Adrenal gland (tissue), 9 donors: ENCODE measurements at regions not wholly inside any gene's neighbourhood (a gene's known extent, or its start where the extent isn't known, plus 50 kb on each side); places are given as distances from the start of the nearest gene placed in this dataset.

Source experiments
- DNase-seq, 7 donors: peaks; one replicate each; pipeline ENCODE4 v3.0.0-alpha.2; 2019 to 2020
- H3K27ac ChIP-seq, 5 donors: fragments of 200-600 bp; sonication (generic) in 4 of 5; 1 replicate in 3 of 5; 2 replicates in 2 of 5; pipeline versions ENCODE4 v1.5.1 to v1.8.0; 2016 to 2020; ENCODE audit warnings: mild to moderate bottlenecking in 1 of 5
- H3K27me3 ChIP-seq: fragments of 200-600 bp; 2 replicates; pipeline ENCODE4 v1.8.0; 2021
- H3K36me3 ChIP-seq, 2 donors: fragments of 200-600 bp; replicated peaks in 1 of 2; 1 replicate in 1 of 2; 2 replicates in 1 of 2; pipeline versions ENCODE4 v1.5.1 to v1.8.0; 2018 to 2022
- H3K4me1 ChIP-seq, 2 donors: fragments of 200-600 bp; replicated peaks in 1 of 2; 1 replicate in 1 of 2; 2 replicates in 1 of 2; pipeline versions ENCODE4 v1.5.1 to v1.8.0; 2018 to 2021
- H3K4me3 ChIP-seq, 4 donors: fragments of 200-600 bp; sonication (generic) in 3 of 4; one replicate each; pipeline ENCODE4 v1.5.1; 2016 to 2018
- H3K9me3 ChIP-seq, 3 donors: fragments of 200-600 bp; sonication (generic) in 1 of 3; replicated peaks in 1 of 3; 1 replicate in 2 of 3; 2 replicates in 1 of 3; pipeline versions ENCODE4 v1.5.1 to v1.8.0; 2016 to 2021
- CTCF ChIP-seq, 6 experiments: fragments of 450-650 bp in 4 of 6; fragments of 200-600 bp in 2 of 6; sonication (generic) in 1 of 6; IDR thresholded peaks; 1 replicate in 5 of 6; 2 replicates in 1 of 6; pipeline versions ENCODE4 v1.5.1 to v1.8.0; 2016 to 2021; ENCODE audit warnings: antibody characterized with exemption in 6 of 6, mild to moderate bottlenecking in 2 of 6, moderate library complexity in 1 of 6
- POLR2A ChIP-seq, 2 donors: fragments of 450-650 bp; IDR thresholded peaks; one replicate each; pipeline ENCODE4 v1.6.1; 2017; ENCODE audit warnings: antibody characterized with exemption in 2 of 2, mild to moderate bottlenecking in 2 of 2, moderate library complexity in 1 of 2
- WGBS, 4 donors: extraction: QIAGEN DNeasy Blood & Tissue Kit in 2 of 4; methylation state at CpG; one replicate each; pipeline versions ENCODE4 v1.1.5 to v1.1.7; 2013 to 2017; 5-methylcytosine and 5-hydroxymethylcytosine counted together
- intact Hi-C, 2 donors: fragments of 100-400 bp; cut with DNase I; formaldehyde crosslinking; loops; one replicate each; pipeline versions ENCODE4 v1.14.1 to v1.15.0; 2022 to 2023
- donor health status: healthy with polysubstance abuse.
- donor health status: Bipolar disorder and iron deficiency.
- donor health status: DM: yes; HTN: yes; CAD: no.
- donor health status: DM: no; HTN: no; CAD: no.
- donor health status: DM: no; HTN: no; CAD: no.

GRCh38 chr5:12848709-12849108 lies 944.5 kb upstream of the CTNND2 start:
- Histone ChIP-seq H3K27ac (no peak overlapping the region), H3K27me3 (no peaks in the 10 kb centered on the region), H3K4me3 (no peak overlapping the region), H3K36me3 (no peaks in the 10 kb centered on the region), H3K9me3 (no peaks in the 10 kb centered on the region), H3K4me1 (no peaks in the 10 kb centered on the region)
- no peak for DNase-seq
- no peak for TF ChIP-seq POLR2A (IDR thresholded peaks at IDR 0.05)
- TF ChIP-seq CTCF (IDR thresholded peaks at IDR 0.05) = no peak
- intact Hi-C loops = no loop called here
- 61 to 71% (median 65%) methylated on average over 1 of the region's 1 CpG for WGBS, 4 donors

GRCh38 chr5:12845549-12846159 lies 941.4 kb upstream of the CTNND2 start:
- intact Hi-C loops = no loop called here
- 43 to 76% (median 67%) methylated on average over 3 to 5 of the region's 5 CpGs for WGBS, 4 donors
- H3K9me3 ChIP-seq = no peaks in the 10 kb centered on the region
- H3K4me1 ChIP-seq = no peaks in the 10 kb centered on the region
- H3K27ac ChIP-seq = no peak overlapping the region
- no peaks in the 10 kb centered on the region for H3K27me3 ChIP-seq
- DNase-seq = no peak
- H3K36me3 ChIP-seq = no peaks in the 10 kb centered on the region
- TF ChIP-seq POLR2A (IDR thresholded peaks at IDR 0.05) (no peak), CTCF (IDR thresholded peaks at IDR 0.05) (no peak)
- no peak overlapping the region for H3K4me3 ChIP-seq

GRCh38 chr5:12840972-12841371 lies 936.7 kb upstream of the CTNND2 start:
- no peaks in the 10 kb centered on the region for H3K9me3 ChIP-seq
- H3K36me3 ChIP-seq = no peaks in the 10 kb centered on the region
- no peaks in the 10 kb centered on the region for H3K27me3 ChIP-seq
- H3K4me3 ChIP-seq = no peak overlapping the region
- 42 to 55% (median 51%) methylated on average over 4 of the region's 4 CpGs for WGBS, 4 donors
- no peak for TF ChIP-seq POLR2A (IDR thresholded peaks at IDR 0.05)
- no peak for TF ChIP-seq CTCF (IDR thresholded peaks at IDR 0.05)
- intact Hi-C loops = no loop called here
- H3K4me1 ChIP-seq = no peaks in the 10 kb centered on the region
- no peak for DNase-seq
- H3K27ac ChIP-seq = no peak overlapping the region

- no peak overlapping the region for H3K4me3 ChIP-seq
- WGBS, 4 donors = 73 to 91% (median 80%) methylated on average over 4 to 5 of the region's 5 CpGs
- H3K9me3 ChIP-seq = no peaks in the 10 kb centered on the region
- no peaks in the 10 kb centered on the region for H3K27me3 ChIP-seq
- intact Hi-C loops = no loop called here
- H3K27ac ChIP-seq = no peak overlapping the region
- DNase-seq = no peak
- no peaks in the 10 kb centered on the region for H3K4me1 ChIP-seq
- TF ChIP-seq CTCF (IDR thresholded peaks at IDR 0.05) (no peak), POLR2A (IDR thresholded peaks at IDR 0.05) (no peak)
- H3K36me3 ChIP-seq = no peaks in the 10 kb centered on the region
Observed at GRCh38 chr5:12837592-12837991, 933.3 kb upstream of the CTNND2 start.
